H9 (cell line): ENCODE measurements at regions not wholly inside any gene's neighbourhood (a gene's known extent, or its start where the extent isn't known, plus 50 kb on each side); places are given as distances from the start of the nearest gene placed in this dataset.

Source experiments
- DNase-seq: peaks from one replicate; pipeline ENCODE4 v3.0.0-alpha.2; 2017
- H2AFZ ChIP-seq: one replicate; pipeline ENCODE4 v1.6.1; 2013; ENCODE audit warnings: mild to moderate bottlenecking, low read length, control low read depth, moderate library complexity
- H2AK5ac ChIP-seq: 2 replicates; pipeline ENCODE4 v1.6.1; 2013; ENCODE audit warnings: low read length, control low read depth, mixed read lengths; ENCODE audit not compliant: insufficient read length
- H2BK120ac ChIP-seq: one replicate; pipeline ENCODE4 v1.6.1; 2013; ENCODE audit warnings: low read depth, mild to moderate bottlenecking, low read length, control low read depth, inconsistent platforms; ENCODE audit not compliant: poor library complexity, severe bottlenecking
- H2BK12ac ChIP-seq: 2 replicates; pipeline ENCODE4 v1.6.1; 2013; ENCODE audit warnings: low read length, control low read depth, mixed read lengths, low read depth; ENCODE audit not compliant: insufficient read length
- H2BK15ac ChIP-seq: 2 replicates; pipeline ENCODE4 v1.6.1; 2013; ENCODE audit warnings: low read depth, low read length, control low read depth
- H2BK20ac ChIP-seq: one replicate; pipeline ENCODE4 v1.6.1; 2013; ENCODE audit warnings: low read depth, mild to moderate bottlenecking, low read length, control low read depth, inconsistent platforms; ENCODE audit not compliant: poor library complexity, severe bottlenecking
- H2BK5ac ChIP-seq: 2 replicates; pipeline ENCODE4 v1.6.1; 2013; ENCODE audit warnings: low read length, control low read depth, mixed read lengths; ENCODE audit not compliant: insufficient read length
- H3K14ac ChIP-seq: 2 replicates; pipeline ENCODE4 v1.6.1; 2013; ENCODE audit warnings: low read length, control low read depth; ENCODE audit not compliant: insufficient read depth
- H3K18ac ChIP-seq: 2 replicates; pipeline ENCODE4 v1.6.1; 2013; ENCODE audit warnings: low read depth, mild to moderate bottlenecking, mixed read lengths, low read length, control low read depth; ENCODE audit not compliant: insufficient read length
- H3K23ac ChIP-seq: 2 replicates; pipeline ENCODE4 v1.6.1; 2013; ENCODE audit warnings: low read length, control low read depth, mixed read lengths, low read depth; ENCODE audit not compliant: insufficient read length
- H3K23me2 ChIP-seq: 2 replicates; pipeline ENCODE4 v1.6.1; 2013; ENCODE audit warnings: low read depth, mild to moderate bottlenecking, mixed read lengths, low read length, control low read depth; ENCODE audit not compliant: insufficient read length, poor library complexity, severe bottlenecking
- H3K27ac ChIP-seq: 2 replicates; pipeline ENCODE4 v1.5.1; 2013; ENCODE audit warnings: low read length, control low read depth, mixed read lengths, low read depth; ENCODE audit not compliant: insufficient read length
- H3K27me3 ChIP-seq: 2 replicates; pipeline ENCODE4 v1.6.1; 2013; ENCODE audit warnings: low read length, control low read depth, inconsistent platforms; ENCODE audit not compliant: insufficient read depth
- H3K4ac ChIP-seq: 2 replicates; pipeline ENCODE4 v1.6.1; 2013; ENCODE audit warnings: low read depth, mild to moderate bottlenecking, control low read depth, inconsistent platforms, low read length, moderate library complexity
- H3K4me1 ChIP-seq: 2 replicates; pipeline ENCODE4 v1.6.1; 2013; ENCODE audit warnings: low read length, control low read depth, inconsistent platforms; ENCODE audit not compliant: insufficient read depth
- H3K4me2 ChIP-seq: 2 replicates; pipeline ENCODE4 v1.6.1; 2013; ENCODE audit warnings: low read length, control low read depth, mixed read lengths; ENCODE audit not compliant: insufficient read length, insufficient read depth
- H3K56ac ChIP-seq: 2 replicates; pipeline ENCODE4 v1.6.1; 2013; ENCODE audit warnings: low read depth, mild to moderate bottlenecking, mixed read lengths, low read length, control low read depth; ENCODE audit not compliant: insufficient read length
- H3K79me1 ChIP-seq: 2 replicates; pipeline ENCODE4 v1.6.1; 2013; ENCODE audit warnings: low read depth, mild to moderate bottlenecking, moderate library complexity, low read length, control low read depth, inconsistent platforms; ENCODE audit not compliant: insufficient read depth, poor library complexity, severe bottlenecking
- H3K79me2 ChIP-seq: 2 replicates; pipeline ENCODE4 v1.6.1; 2013; ENCODE audit warnings: low read length, control low read depth, inconsistent platforms; ENCODE audit not compliant: insufficient read depth
- H3K9ac ChIP-seq: 2 replicates; pipeline ENCODE4 v1.6.1; 2013; ENCODE audit warnings: low read length, control low read depth, mixed read lengths; ENCODE audit not compliant: insufficient read length; ENCODE audit errors: extremely low read depth
- H3K9me3 ChIP-seq: one replicate; pipeline ENCODE4 v1.6.1; 2013; ENCODE audit warnings: low read depth, low read length, inconsistent platforms; ENCODE audit not compliant: control insufficient read depth
- H3T11ph ChIP-seq: one replicate; pipeline ENCODE4 v1.6.1; 2013; ENCODE audit warnings: mild to moderate bottlenecking, low read length, control low read depth, inconsistent platforms
- H4K20me1 ChIP-seq: one replicate; pipeline ENCODE4 v1.6.1; 2013; ENCODE audit not compliant: control insufficient read depth, insufficient read length, insufficient read depth
- H4K5ac ChIP-seq: 2 replicates; pipeline ENCODE4 v1.6.1; 2013; ENCODE audit warnings: low read depth, mild to moderate bottlenecking, mixed read lengths, low read length, control low read depth; ENCODE audit not compliant: insufficient read length
- H4K8ac ChIP-seq: replicated peaks from 2 replicates; pipeline ENCODE4 v1.6.1; 2013; ENCODE audit warnings: low read length, control low read depth, mixed read lengths, low read depth; ENCODE audit not compliant: insufficient read length
- H4K91ac ChIP-seq: 2 replicates; pipeline ENCODE4 v1.6.1; 2013; ENCODE audit warnings: low read depth, mild to moderate bottlenecking, moderate library complexity, mixed read lengths, low read length, control low read depth; ENCODE audit not compliant: insufficient read length
- H3K27ac Mint-ChIP-seq, 3 experiments: 2 replicates in 2 of 3; 3 replicates in 1 of 3; pipeline ENCODE4 v1.8.0; 2020 to 2021; ENCODE audit warnings: mixed read lengths in 3 of 3, mild to moderate bottlenecking in 1 of 3, moderate library complexity in 1 of 3
- H3K27me3 Mint-ChIP-seq: 2 replicates; pipeline ENCODE4 v1.8.0; 2021; ENCODE audit warnings: low read depth, mild to moderate bottlenecking, moderate library complexity, mixed read lengths
- H3K36me3 Mint-ChIP-seq, 3 experiments: 2 replicates in 2 of 3; 3 replicates in 1 of 3; pipeline ENCODE4 v1.8.0; 2020 to 2021; ENCODE audit warnings: low read depth in 3 of 3, mixed read lengths in 3 of 3; ENCODE audit not compliant: insufficient read depth in 1 of 3
- H3K4me1 Mint-ChIP-seq, 2 experiments: 2 replicates each; pipeline ENCODE4 v1.8.0; 2020; ENCODE audit warnings: mixed read lengths in 2 of 2
- H3K4me3 Mint-ChIP-seq, 2 experiments: 2 replicates in 1 of 2; 3 replicates in 1 of 2; pipeline ENCODE4 v1.8.0; 2020 to 2021; ENCODE audit warnings: mild to moderate bottlenecking in 2 of 2, mixed read lengths in 2 of 2, moderate library complexity in 1 of 2
- H3K9me3 Mint-ChIP-seq, 2 experiments: 2 replicates in 1 of 2; 3 replicates in 1 of 2; pipeline ENCODE4 v1.8.0; 2020; ENCODE audit warnings: mild to moderate bottlenecking in 2 of 2, mixed read lengths in 2 of 2, moderate library complexity in 1 of 2
- CTCF ChIP-seq: fragments of 200-600 bp; sonication (generic); conservative IDR thresholded peaks from 3 replicates; pipeline ENCODE4 v1.8.0; 2021; ENCODE audit warnings: antibody characterized with exemption, mild to moderate bottlenecking
- WGBS: extraction: QIAGEN DNeasy Blood & Tissue Kit; methylation state at CpG from one replicate; pipeline ENCODE4 v1.1.7; 2013; ENCODE audit warnings: missing lambda C conversion rate, low lambda C conversion rate, mixed read lengths; ENCODE audit not compliant: insufficient read length; ENCODE audit errors: extremely low coverage; 5-methylcytosine and 5-hydroxymethylcytosine counted together

DNA sequence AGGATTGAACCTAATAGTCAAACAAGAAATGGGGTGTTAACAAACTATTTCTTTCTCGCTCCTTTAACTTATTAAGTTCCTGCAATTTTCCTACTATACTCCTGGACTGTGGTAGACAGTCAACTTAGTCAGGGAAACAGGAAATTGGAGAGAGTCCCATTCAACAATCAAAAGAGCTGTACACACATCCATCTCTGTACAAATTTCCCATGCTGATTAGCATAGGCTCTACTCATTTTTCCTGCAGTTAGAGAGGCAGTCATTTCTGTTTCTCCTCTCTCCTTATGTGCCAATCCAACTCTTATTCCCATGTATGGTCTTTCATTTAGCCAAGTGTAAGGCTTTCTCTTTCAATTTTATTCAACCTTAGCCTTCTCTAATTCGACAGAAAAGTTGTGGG lies 1168.5 kb upstream of the FLRT2 start:
- Histone ChIP-seq H3K4ac (no peak overlapping the region), H4K8ac (no peak overlapping the region), H3K23me2 (no peaks in the 10 kb centered on the region), H3K56ac (no peak overlapping the region), H2BK120ac (no peak overlapping the region), H2AFZ (no peak overlapping the region), H3K9me3 (no peaks in the 10 kb centered on the region), H3K14ac (no peak overlapping the region), H3K27ac (no peak overlapping the region), H3K79me2 (no peaks in the 10 kb centered on the region), H2BK12ac (no peak overlapping the region), H4K91ac (no peak overlapping the region), H4K5ac (no peak overlapping the region), H3K27me3 (no peaks in the 10 kb centered on the region), H2BK20ac (no peak overlapping the region), H3K18ac (no peak overlapping the region), H2BK5ac (no peak overlapping the region), H3K23ac (no peak overlapping the region), H4K20me1 (no peaks in the 10 kb centered on the region), H3K9ac (no peak overlapping the region), H3K4me2 (no peak overlapping the region), H3K79me1 (no peaks in the 10 kb centered on the region), H3T11ph (no peak overlapping the region), H3K4me1 (no peaks in the 10 kb centered on the region), H2AK5ac (no peak overlapping the region), H2BK15ac (no peak overlapping the region)
- no CpG with 5 or more reads among the region's 2 CpGs for WGBS
- no peak for TF ChIP-seq CTCF
- H3K27me3 Mint-ChIP-seq, result no peaks in the 10 kb centered on the region
- H3K36me3 Mint-ChIP-seq, result no peaks in the 10 kb centered on the region; a peak in 1 of 7 replicates
- H3K9me3 Mint-ChIP-seq, result no peaks in the 10 kb centered on the region; a peak in 1 of 5 replicates
- H3K4me3 Mint-ChIP-seq, result no peak overlapping the region
- H3K4me1 Mint-ChIP-seq, result no peaks in the 10 kb centered on the region
- DNase-seq, result no peak
- H3K27ac Mint-ChIP-seq, result no peak overlapping the region
